ENCODE measurements at regions not wholly inside any gene's neighbourhood (a gene's known extent, or its start where the extent isn't known, plus 50 kb on each side); places are given as distances from the start of the nearest gene placed in this dataset.

DNA sequence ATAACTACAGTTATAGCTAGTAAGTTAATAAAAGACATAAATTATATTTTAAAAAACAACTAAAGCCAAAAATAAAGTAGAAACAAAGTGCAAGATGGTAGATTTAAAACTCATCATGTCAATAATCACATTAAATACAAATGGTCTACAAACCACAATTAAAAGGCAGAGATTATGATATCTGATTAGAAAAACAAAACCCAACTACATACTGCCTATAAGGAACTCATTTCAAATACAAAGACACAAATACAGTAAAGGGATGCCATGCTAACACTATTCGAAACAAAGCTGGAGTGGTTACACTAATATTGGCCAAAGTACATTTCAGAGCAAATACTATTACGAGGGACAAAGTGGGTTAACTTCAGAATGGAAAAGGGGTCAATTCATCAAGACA is 426.5 kb downstream of the SHQ1 start:
- DNase-seq = no peak

DNA sequence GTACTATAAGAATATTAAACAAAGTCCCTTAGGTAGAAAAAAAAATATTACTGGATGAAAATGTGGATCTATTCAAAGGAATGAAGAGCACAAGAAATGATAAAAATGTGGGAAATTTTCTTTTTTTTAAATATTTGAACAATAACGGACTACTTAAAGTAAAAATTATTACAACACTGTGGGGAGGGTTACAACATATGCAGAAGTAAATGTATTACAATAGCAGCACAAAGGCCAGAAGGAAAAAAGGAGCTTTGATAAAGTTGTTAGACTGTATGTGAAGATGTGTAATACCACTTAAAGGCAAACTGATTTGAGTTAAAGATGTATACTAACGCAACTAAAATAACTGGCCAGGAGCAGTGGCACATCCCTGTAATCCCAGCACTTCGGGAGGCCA is 427.1 kb downstream of the SHQ1 start:
- DNase-seq = no peak

GRCh38 chr3:72418856-72419255 is 429.4 kb downstream of the SHQ1 start:
- DNase-seq = no peak

DNA sequence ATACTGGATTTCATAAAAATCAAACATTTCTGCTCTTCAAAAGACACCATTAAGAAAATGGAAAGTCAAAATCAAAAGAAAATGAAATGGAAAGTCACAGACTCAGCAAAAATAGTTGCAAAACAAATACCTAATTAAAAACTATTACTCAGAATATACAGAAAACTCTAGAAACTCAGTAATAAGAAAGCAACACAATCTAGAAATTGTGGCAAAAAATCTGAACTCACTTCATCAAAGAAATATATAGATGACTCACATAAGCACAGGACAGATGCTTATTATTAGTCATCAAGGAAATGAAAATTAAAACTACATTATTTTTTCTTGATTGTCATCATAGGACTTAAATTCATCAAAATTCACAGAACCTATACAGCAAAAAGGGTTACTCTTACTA is 430.0 kb downstream of the SHQ1 start:
- no peak for DNase-seq

DNA sequence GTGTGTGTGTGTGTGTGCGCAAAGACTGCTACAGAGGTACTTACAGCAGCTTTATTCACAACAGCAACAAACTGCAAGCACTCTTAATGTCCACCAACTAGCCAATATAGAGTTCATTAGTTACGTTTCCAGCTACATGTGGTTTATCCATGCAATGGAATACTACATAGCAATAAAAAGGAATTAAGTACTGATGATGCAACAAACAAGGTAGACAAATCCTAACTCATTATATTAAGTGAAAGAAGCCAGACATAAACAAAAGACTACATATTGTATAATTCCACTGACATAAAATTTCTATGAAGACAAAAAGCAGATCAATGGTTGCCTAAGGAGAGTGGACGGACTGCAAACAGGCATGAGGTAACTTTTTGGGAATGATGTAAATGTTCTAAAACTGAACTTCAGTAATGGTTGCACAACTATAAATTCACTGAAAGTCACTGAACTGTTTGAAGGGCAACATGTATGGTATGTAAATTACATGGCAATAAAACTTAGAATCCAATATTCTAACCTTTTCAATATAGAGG is 433.7 kb downstream of the SHQ1 start:
- DNase-seq = no peak

- DNase-seq = no peak
Measured at GRCh38 chr3:72413228-72413627, 435.0 kb downstream of the SHQ1 start.

DNA sequence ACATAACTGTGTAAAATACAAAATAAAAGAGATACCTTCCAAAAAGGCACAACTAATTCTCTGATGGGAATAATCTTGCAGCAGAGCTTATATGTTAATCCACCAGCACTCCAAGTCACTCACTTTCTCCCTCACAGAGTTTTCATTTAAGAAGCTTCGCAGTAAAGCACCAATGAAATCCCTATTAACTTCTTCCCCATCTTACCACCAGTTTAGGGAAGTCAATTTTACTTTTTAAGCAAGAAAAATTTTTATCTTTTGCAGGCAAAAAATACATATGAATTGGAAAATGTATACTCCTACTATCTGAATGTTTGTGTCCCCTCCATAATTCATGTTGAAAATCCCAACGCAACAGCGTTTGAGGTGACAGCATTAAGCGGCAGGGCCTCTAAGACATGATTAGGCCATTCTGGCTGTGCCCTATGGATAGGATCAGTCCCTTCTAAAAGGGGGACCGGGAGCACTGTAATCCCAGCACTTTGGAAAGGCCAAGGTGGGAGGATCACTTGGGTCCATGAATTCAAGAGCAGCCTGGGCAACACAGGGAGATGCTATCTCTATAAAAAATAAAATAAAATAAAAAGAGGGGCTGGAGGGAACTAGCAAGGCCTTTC is 435.8 kb downstream of the SHQ1 start:
- DNase-seq = no peak

DNA sequence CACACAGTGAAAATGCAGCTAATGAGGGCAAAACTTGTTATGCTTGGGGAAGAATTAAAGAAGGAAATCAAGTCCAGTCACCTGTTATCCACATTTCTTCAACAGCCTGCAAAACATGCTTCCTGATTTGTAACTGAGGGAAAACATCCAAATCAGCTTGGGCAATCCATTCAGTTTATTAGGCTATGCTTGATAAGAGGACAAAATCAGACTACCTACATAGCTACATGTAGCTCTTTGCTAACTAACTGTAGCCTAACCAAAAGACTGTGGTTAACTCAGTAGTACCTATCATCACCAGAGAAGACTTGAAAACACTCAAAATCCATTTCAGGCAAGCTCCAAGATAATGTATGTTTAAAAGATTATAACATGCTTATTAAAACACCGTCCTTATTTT is 436.4 kb downstream of the SHQ1 start:
- no peak for DNase-seq

- no peak for DNase-seq
Measured at GRCh38 chr3:72411126-72411525, 437.1 kb downstream of the SHQ1 start.

DNA sequence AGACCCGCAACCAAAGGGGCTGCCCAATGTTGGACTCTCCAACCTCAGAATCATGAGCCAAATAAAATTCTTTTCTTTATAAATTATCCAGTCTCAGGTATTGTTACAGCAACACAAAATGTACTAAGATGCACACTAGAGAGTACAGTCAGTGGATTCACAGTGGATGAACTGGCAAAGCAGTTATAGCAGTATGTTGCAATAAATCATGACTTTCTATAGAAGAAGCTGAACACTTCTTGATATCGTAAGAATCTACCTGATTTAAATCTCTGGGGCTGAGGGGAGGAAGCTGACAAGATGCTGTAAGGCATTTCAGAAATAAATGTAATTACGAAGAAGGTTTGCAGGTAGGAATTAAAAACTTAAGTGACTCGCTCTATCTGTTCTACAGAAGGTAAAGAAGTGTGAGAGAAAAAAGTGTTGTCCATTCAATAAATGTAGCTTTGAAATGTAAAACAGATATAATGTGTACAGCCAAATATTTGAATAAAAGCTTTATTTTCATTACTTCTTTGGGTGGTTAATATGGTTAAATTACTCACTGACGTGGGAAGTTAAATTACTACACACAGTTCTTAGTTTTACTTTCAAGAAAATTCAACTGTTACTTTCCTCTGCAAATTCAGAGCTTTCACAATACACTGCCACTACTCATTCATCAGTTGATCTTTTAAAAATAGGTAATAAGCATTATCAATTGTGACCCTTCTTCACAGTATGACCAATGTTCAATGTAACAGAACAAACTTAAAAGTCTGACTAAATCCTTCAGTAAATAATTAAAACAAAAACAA is 439.1 kb downstream of the SHQ1 start:
- DNase-seq = no peak

DNA sequence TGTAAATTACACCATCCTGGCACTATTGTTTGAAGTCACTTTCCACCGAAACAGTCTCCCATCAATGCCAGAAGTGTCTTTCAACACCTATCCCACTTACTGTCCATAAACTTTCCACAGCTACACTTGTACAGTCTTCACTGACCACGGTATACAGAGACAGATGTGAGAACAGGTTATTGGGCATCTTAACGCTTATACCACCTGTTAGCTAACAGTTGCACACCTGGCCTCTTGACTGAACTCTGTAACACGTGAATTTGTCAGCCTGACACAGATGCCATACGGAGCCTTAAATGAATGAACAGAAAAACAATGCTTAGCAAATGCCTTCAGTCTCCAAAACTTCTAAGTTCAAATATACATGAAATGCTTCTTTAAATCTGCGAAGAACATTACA is 440.5 kb downstream of the SHQ1 start:
- no peak for DNase-seq

DNA sequence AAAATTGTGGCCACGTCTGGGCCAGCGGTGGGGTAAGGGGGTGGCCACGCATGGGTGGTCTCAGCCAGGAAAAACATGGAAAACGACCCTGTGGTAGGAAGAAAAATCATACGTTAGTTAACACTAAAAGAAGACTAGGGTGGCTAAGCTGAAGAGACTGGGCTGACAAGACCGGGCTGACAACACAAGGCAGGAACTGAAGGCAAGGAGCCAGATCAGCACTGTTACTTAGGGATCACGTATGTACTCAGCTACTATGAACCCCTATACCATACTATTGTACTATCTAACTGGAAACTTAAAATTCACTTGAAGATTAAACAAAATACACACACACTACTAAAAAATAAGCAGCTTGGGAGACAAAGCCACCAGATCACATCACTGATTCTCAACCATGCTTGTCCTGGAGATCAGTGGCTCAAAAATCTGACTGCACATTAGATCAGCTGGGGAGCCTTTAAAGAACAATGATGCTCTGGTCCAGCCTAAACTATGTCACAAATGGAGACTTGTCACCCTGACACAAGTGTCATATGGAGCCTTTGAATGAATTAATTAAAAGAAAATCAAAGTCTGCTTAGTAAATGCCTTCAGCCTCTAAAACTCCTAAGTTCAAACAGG is 442.2 kb downstream of the SHQ1 start:
- no peak for DNase-seq

DNA sequence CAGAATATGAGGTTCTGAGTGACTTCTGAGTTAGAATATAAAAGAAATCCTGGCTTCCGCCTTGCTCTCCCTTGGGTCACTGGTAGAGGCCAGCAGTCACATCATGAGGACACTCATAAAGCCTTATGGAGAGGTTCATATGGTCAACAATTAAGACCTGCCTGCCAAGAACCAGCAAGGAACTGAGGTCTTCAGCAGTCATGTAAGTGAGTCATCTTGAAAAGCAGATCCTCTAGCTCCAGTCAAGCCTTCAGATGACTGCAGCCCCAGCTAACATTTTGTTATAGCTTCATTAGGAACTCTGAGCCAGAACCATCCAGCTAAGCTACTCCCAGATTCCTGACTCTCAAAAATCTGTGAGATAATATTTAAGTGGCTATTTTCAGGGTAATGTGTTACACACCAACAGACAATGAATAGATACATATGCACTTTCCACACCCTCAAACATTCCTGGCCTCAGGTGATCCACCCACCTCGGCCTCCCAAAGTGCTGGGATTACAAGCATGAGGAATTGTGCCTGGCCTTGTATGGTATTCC is 447.2 kb downstream of the SHQ1 start:
- DNase-seq = no peak

DNA sequence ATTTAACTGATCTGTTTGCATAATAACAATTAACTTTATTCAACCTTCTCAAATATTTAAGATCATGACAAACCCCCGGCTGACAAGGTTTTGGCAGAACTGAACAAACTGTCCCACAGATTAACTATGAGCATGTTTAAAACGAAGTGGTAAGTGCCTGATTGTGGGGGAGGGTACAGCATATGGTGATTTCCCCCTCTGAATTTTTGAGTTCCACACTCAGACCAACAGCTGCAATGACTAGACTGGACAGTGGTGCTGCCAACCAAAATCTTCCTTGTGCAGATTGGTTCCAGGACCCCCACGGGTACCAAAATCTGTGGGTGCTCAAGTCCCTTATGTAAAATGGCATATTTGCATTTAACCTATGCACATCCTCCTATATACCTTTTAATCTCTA is 449.5 kb downstream of the SHQ1 start:
- no peak for DNase-seq

DNA sequence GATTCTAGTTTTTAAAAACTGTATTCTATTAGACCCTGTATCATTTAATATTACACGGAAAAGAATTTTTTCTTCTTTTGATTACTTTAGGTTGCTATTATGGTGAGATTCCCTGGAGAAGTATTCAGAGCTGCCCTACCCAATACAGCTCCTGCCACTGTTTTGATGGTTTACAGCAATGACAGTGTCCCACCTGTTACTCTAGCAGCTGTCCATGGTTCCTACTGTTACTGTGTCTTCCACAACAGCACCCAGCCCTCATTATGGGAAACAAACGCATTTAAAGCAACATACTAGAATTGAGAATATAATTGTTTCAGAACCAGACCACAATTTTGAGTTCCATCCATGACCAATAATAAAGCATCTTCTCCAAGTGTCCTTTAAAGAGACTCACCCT is 450.7 kb downstream of the SHQ1 start:
- no peak for DNase-seq

- no peak for DNase-seq
Measured at GRCh38 chr3:72396899-72397298, 451.3 kb downstream of the SHQ1 start.

DNA sequence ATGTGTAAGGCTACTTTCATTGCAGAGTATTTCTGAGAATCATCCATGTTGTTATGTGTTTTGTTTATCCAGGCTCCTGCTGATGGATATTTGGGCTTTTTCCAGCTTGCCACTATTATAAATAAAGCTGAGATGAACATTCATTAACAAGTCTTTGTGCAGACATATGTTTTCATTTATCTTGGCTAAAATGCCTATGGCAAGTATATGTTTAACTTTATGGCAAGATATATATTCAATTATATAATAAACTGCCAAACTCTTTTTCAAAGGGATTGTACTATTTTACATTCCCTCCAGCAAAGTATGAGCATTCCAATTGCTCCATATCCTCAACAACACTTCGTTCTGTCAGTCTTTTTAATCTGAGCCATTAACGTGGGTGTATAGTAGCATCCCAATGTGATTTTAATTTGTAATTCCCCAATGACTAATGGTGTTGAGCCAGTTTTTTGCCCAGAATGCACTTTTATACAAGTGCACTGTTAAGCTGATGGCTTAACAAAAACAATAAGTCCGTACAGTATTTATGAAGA is 452.4 kb downstream of the SHQ1 start:
- DNase-seq = no peak

DNA sequence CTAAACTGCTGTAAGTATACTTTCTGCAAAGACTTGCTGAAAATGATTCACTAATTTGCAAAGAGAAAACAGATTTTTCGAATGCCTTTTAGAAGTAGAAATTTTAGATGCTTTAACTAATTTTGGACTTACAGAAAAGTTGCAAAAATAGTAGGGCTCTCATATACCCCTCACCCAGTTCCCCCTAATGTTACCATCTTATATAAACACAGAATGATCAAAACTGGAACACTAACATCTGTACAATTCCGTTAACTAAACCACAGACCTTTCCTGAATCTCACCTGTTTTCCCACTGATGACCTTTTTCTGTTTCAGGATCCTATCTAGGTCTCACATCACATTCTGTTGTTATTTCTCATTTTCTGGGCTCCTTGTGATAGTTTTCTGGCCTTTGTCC is 454.8 kb downstream of the SHQ1 start:
- DNase-seq = no peak

DNA sequence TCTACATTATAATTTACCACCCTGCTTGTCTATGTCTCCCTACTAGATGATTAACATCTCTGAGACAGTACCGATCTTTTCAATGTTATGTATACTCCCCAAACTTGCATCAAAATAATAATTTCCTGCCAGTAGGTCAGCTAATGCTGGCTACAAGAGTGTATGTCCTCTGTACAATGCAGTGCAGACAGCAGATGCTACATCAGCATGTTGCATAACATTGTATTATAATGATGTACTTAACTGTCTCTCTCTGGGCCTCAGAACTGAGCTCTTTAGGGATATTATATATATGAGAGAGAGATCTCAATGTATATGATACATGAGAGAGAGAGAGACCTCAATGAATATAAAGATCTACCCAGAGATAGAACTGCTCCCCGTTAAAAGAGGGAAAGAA is 456.6 kb downstream of the SHQ1 start:
- DNase-seq = no peak

DNA sequence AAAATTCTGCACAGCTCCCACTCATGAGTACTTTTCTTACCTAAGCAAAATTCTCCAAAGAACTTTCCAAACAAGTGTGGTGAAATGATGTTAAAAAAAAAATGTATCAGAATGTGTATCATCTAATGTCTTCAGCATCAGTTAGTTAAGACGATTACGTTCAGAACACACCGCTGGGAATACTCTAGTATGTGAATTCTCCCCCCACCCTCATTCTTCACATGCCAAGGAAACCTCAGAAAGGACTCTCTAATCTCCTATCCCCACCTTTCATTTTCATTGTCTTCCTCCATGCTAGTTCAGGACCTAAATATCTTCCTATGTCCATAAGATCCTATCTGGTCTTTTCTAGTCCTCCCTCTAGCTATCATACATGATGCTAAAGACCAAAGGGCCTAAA is 457.4 kb downstream of the SHQ1 start:
- DNase-seq = no peak

GRCh38 chr3:72388644-72389043 is 459.6 kb downstream of the SHQ1 start:
- DNase-seq = no peak

DNA sequence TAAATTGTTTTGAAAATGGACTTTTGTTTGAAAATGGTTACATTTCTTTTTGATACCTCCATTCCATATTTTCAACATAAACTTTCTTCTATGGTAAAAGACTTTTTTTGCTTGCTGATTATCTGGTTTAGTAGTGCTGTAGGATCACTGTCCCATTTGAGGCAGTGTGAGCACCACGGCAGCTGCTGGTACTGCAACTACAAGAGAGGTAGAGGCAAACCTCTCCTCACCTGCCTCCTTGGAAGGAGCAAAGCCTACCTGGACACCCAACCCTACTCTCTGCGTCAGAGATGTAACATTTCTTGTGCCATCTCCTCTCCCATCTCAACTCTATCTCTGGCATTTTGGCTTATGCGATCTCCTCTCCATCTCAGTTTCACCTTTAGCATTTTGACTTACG is 460.1 kb downstream of the SHQ1 start:
- no peak for DNase-seq

- DNase-seq = no peak
Measured at GRCh38 chr3:72386327-72387000, 461.8 kb downstream of the SHQ1 start.

Measured in NCI-H1694 (cell line).